NAMALWA (cell line): ENCODE measurements at regions not wholly inside any gene's neighbourhood (a gene's known extent, or its start where the extent isn't known, plus 50 kb on each side); places are given as distances from the start of the nearest gene placed in this dataset.
"Not testable (repeated sequence)": the region's sequence is repeated elsewhere in the genome, so short reads cannot be mapped to it uniquely, and the experiment has no call there.

ENCODE experiments used
- DNase-seq: peaks from one replicate; pipeline ENCODE4 v3.0.0-alpha.2; 2015; ENCODE audit warnings: low spot score

GRCh38 chr16:6852643-6853225 lies 479.9 kb upstream of the RBFOX1 start:
- DNase-seq, result peak; percentile 3

DNA sequence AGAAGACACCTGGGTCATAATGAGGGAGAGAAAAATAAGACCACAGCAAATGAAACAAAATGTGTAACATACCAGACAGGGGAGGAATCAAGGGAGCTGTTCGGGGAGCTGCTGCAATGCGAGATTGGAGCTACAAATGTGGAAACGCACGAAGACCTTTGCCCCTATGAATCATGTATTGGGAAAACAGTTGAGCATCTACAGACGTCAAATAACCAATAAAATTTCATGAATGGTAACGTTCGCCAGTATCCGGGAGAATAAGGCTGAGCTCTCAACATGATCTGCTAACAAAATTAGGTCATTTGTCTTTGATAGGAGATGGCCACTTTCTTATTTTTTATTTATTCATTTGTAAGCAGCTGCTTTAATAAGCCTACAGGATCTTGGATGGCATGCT lies 486.2 kb upstream of the RBFOX1 start:
- DNase-seq, result no peak

GRCh38 chr16:6841392-6841791 lies 491.3 kb upstream of the RBFOX1 start:
- DNase-seq, result no peak

DNA sequence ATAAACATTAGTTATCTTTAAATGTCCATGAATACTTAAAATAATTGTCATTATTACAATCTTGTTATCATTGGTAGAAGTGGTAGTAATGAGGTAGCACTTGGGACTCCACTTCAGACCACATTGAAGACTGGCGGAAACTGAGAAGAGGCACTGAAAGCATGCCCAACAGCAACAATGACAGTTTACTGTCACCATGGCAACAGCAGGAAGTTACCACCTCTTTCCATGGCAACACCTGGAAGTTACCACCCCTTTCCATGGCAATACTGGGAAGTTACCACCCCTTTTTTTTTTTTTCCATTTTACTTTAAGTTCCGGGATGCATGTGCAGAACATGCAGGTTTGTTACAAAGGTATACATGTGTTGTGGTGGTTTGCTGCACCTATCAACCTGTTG lies 494.9 kb upstream of the RBFOX1 start:
- no peak for DNase-seq

DNA sequence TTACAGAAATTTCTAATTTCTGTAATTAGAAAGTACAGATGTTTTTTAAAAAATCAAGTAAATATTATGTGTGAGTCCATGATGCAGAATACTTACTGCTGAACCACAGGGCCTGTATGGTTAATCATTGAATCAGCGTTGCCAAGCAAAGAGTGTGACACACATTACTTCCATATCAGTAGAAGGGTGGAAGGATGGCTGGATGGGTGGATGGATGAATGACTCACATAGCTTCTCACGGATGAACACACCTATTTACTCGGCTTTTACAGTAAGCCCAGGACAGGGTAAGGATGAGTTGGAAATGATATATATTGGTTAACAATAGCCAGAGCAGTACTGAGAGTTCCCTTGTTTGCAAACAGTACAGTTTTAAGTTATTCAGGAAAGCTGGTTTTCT lies 495.9 kb upstream of the RBFOX1 start:
- DNase-seq, result no peak

DNA sequence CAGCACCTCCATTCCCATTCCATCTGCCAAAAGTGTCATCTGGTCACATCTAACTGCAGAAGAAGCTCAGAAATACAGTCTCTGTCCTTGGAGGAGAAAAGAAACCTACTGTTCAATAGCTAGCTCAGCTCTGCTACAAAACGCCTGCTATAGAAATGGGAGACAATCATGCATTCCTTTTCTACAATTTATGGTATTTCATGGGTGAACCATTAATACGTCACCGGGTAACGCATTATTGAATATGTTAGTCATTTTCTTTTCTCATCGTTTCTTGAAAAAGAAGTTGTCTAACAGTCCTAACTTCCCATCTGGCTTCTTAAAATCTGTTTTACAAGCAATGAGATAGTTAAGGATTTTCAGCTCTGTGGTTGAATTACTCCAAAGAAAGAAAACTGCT lies 496.7 kb upstream of the RBFOX1 start:
- DNase-seq, result no peak

GRCh38 chr16:6835516-6835915 lies 497.1 kb upstream of the RBFOX1 start:
- no peak for DNase-seq

DNA sequence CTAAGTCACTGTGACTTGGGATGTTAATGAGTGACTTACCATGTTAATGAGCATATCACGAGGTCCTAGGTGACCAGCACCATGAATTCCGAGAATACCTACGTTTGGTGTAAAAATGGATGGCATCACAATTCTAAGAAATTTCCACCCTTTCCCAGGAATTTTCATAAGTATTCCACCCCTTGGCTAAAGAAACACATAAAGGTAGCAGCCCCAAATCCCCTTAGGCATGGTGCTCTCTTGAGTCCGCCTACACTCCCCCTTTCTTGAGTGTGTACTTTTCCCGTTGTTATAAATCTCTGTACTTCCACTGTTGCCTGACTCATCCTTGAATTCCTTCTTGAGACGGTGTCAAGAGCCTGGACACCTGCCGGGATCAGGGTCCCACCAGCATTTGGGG lies 504.0 kb upstream of the RBFOX1 start:
- no peak for DNase-seq

- DNase-seq, result no peak
Observed at GRCh38 chr16:6827931-6828330, 504.7 kb upstream of the RBFOX1 start.

DNA sequence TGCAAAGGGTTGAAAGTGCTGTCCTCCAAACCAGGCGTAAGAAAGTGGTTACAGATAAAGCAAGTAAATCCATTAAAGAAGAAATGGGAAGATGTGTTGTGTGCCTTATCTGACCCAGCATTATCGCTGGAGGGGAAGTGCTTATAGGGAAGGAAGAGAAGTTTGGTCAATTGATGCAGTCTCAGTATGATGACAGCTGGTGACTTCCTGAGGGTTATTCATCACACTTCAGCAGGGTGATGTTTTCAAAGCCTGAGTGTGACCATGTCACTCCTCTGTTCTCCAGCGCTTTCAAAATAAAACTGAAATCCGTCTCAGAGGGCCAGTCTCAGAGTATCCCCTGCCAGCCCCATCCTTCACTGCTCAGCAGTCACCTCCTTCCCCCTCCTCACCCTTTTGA lies 505.4 kb upstream of the RBFOX1 start:
- no peak for DNase-seq

- no peak for DNase-seq
Observed at GRCh38 chr16:6822041-6822440, 510.6 kb upstream of the RBFOX1 start.

- no peak for DNase-seq
Observed at GRCh38 chr16:6804461-6804860, 528.2 kb upstream of the RBFOX1 start.

GRCh38 chr16:6803176-6803575 lies 529.5 kb upstream of the RBFOX1 start:
- no peak for DNase-seq

GRCh38 chr16:6797223-6797622 lies 535.4 kb upstream of the RBFOX1 start:
- no peak for DNase-seq

DNA sequence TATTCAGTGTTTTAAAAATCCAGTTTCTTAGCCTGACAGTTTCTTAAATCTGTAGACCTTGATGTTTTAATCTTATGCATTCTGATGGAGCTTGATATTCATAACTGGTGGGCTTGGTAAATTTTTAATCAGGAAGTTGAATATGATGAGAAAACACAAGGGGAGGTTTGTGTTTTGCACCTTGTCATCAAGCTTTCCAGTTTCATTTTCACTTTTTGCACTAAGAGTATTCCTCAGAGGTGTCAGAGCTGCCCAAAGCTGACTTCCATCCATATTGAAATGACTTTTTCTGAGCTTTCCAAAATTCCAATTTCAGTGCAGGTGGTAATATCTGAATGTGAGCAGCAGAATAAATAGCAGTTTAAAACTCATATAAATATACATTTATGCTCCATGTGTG lies 555.0 kb upstream of the RBFOX1 start:
- no peak for DNase-seq

DNA sequence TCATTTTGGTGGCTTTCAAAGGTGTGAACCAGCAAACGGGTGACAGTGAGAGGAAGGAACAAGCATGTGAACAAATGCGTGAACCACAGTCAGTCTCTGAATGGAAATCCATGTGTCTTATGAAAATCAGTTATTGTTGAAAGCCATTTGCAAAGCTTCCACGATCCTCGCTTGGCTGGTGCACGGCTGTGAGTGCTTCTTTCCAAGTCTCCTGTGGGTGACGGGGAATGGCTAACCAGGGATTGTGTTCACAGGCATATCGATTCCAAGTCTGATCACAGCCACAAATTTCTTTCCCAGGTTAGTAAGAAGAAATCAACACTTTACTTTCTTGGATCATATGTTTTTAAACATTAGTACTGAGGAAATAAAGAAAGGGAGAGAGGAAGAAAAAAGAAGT lies 556.9 kb upstream of the RBFOX1 start:
- no peak for DNase-seq

DNA sequence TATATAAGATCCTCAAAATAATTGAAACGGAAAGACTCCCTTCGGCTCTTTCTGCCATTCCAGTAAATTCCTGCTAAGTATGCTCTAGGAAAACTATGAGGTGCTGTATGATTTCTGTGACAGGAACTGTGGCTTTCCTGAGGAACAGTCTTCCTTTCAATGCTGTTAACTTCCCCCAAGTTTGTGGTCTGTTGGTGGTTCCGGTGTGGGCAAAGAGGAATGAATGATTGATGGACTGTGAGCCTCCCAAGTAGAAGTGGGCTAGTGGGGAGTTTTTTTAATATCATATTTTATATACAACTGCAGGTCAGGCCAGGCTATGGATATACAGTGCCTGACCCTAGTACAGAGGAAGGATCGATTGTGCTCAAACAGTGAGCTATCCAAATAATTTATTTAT lies 560.7 kb upstream of the RBFOX1 start:
- DNase-seq, result no peak

GRCh38 chr16:6753553-6753952 lies 579.1 kb upstream of the RBFOX1 start:
- DNase-seq, result no peak

DNA sequence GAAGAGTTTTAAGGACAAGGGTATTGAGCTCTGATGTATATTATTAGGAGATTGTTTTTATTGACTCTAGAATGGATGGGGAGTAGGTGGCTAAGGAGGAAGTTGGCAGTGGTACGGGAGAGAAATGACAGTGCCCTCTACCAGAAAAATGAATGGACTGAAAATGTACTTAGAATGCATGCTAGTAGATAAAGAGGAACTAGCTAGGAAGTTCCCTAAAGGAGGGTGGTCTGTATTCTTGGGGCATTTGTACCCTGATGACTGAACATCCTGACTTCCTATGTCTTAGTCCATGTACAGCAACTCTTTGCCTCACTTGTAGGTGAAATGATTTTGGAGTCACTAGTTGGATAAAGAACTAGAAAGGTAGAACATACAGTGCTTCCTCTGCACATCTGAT lies 581.5 kb upstream of the RBFOX1 start:
- no peak for DNase-seq

GRCh38 chr16:6749698-6750097 lies 582.9 kb upstream of the RBFOX1 start:
- no peak for DNase-seq

- DNase-seq, result not testable (repeated sequence)
Observed at GRCh38 chr16:6736302-6736701, 596.3 kb upstream of the RBFOX1 start.

- DNase-seq, result no peak
Observed at GRCh38 chr16:6735631-6736030, 597.0 kb upstream of the RBFOX1 start.

GRCh38 chr16:6732166-6732565 lies 600.5 kb upstream of the RBFOX1 start:
- DNase-seq, result no peak

GRCh38 chr16:6728381-6728780 lies 604.3 kb upstream of the RBFOX1 start:
- no peak for DNase-seq

- DNase-seq, result no peak
Observed at GRCh38 chr16:6726621-6727020, 606.0 kb upstream of the RBFOX1 start.
